HG03097 (cell line): ENCODE measurements at regions not wholly inside any gene's neighbourhood (a gene's known extent, or its start where the extent isn't known, plus 50 kb on each side); places are given as distances from the start of the nearest gene placed in this dataset.

Experiments
- ATAC-seq: cut with Tn5 transposase; IDR thresholded peaks from one replicate; pipeline ENCODE4 v1.9.1; 2021; ENCODE audit not compliant: unreplicated experiment, low FRiP score

DNA sequence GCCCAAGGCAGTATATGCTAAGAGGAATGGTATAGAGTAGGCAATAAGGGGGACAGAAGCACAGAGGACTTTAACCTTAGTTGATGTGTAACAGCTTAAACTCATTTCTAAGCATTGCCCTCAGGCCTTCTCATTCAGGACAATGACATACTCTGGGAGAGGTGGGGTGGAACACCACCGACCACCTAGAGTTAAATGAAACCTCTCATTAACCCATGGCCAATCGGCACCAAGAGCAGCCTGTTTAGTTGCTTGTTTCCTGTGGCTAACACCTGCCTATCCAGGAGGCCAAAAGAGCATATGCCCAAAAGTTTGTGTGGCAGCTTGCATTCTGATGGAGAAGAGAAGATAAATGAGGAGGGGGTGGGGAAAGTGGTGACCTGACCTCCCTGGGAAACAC, 50.0 kb downstream of the PABIR2 start:
- no peak for ATAC-seq

DNA sequence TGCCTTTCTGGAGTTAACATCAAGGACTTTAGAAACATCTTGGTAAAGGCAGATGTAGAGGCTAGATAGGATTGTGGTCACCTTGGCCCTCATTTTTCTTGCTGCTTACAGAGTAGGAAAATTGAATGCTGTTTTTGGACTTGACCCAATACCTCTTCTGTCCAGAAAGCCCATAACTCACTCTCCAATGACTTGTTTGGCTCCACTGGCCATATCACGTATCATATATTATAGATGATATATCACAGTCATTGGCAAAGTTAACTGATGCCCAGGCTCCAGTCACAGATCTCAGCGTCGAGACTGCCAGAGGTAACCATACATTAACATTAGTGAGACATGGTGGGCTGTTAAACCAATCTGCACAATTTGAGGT, 50.6 kb downstream of the PABIR2 start:
- no peak for ATAC-seq

DNA sequence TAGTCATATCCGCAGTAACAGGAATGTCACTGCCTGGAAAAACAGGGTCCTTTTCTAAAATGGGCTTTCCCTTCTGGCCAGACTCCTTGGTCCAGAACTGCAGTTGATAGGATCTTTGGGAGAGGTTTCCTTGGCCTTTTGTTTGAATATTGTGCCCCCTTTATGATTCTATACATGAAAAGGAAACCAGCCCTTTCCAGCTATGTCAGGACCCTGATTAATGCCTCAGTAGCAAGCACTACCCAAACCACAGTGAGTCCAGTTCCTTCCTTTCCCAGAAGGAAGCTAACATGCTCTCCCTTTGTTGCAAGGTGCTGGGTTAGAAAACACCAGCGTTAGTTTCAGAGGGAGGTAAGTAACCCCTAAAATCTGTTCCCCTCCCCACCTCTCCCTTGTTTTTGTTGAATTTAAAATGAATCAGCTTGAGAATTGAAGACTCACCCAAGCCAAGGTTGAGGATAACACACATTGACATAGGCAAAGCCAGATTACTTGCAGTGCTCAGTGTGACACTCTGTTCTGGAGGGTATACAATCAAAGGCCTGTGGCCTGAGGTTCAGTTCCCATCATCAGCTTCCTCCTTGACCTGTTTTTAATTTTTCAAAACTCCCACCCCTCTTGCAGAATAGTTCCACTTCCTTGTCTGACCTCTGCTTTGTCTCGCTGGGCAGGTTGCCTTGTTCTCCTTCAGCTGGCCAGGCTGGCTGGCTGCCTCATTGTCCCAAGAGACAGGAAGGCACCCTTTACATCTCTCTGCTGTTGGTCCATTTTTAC, 51.2 kb downstream of the PABIR2 start:
- no peak for ATAC-seq

DNA sequence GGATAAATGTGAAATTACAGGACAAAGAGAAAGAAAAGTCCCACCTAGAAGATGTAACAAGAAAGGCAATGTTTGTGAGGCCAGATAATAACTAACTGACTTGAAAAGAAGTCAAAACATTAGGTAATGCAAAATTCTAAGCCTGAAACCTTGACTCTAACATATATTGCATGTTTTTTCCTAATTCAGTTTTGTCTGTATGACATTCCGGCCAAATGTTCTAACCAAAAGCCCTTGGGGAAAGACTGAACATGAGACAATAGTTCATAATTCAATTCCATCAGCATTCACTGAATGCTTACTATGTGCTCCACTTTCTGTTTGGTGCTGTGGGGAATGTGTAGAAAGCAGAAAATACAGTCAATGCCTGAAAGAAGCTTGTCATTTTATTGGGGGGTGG, 53.9 kb downstream of the PABIR2 start:
- no peak for ATAC-seq

DNA sequence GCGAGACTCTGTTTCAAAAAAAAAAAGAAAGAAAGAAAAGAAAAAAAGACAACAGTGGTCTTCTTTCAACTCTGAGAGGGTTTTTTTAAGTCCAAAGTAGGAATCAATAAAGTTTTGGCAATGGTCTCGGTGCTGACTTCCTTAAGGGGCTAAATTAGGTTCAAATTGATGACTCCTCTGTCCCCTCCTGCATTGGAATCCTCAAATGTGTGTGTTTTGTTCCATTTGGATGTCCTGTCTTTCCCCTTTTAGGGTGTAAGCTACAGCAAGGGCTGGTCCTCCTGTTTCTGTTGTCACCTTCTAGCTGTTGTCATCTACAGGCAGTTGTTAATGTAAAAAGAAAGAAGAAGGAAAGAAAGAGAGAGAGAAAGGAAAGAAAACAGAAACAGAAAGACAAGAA, 54.4 kb downstream of the PABIR2 start:
- no peak for ATAC-seq

DNA sequence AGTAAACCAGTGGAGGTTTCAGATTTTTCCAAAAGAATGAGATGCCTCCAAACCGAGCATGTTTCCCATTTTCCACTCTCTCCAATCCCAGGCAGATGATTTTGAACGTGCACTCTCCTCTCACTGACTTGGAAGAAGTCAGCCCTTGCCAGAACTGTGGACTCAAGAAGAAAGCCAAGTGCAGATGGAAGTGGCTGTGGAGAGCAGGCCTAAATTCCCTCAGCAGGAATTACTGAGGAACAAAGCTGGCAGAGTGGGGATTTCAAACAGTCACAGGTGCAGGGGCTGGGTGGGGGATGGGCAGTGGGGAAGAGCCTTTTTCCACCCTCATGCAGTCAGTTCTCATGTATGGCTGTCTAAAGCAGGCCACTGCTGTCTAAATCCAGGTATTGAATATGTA, 55.3 kb downstream of the PABIR2 start:
- ATAC-seq = no peak

DNA sequence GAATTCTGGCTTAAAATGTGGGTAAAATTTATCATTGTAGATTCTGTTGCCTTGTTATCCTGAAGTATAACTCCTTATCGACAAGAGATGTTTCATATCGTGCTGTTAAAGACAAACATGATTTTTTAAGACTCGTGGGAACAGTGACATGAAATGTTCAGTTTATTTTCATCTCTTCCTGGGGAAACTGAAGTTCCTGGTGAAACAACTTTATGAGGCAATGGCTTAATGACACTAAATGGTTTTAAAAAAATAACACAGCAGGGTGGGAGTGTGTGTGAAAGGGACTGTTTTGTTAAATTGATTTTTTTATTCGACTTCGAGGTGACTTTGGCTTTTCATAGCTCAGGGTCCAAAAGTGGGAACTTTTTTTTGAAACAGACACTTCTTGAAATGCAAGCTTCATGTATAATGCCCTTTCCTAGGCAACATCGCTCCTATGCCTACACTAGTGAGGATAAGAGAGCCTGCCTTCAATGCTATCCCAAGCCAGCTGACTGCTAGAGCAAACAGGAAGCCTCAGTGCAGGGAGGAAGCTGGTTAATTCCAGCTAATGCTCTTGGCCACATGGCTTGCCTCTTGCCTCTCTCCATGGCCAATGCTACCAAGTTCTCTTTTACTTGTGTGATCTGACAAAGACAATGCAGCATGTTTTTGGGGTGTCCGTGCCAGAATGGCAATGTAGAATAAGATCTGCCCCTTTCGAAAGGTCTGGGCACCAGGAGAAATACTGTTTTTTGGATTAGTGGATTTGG, 57.8 kb downstream of the PABIR2 start:
- no peak for ATAC-seq

DNA sequence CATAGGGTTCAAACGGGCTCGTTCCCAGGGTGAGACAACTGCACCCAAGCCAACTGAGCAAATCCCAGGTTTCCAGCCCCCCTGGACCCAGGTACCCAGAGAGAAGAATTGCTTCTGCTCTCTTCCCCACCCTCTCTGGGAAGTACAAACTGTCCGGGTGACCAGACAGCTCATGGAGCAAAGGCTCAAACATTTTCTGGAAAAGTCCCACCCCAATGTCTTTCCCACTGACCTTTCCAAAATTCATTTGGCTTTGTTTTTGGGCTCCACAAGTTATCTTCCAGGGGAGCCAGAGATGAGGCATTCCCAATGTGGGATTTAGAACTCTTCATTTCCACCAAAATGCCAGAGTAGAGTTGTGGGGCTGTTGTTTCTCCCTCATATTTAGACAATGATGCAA, 58.6 kb downstream of the PABIR2 start:
- no peak for ATAC-seq

DNA sequence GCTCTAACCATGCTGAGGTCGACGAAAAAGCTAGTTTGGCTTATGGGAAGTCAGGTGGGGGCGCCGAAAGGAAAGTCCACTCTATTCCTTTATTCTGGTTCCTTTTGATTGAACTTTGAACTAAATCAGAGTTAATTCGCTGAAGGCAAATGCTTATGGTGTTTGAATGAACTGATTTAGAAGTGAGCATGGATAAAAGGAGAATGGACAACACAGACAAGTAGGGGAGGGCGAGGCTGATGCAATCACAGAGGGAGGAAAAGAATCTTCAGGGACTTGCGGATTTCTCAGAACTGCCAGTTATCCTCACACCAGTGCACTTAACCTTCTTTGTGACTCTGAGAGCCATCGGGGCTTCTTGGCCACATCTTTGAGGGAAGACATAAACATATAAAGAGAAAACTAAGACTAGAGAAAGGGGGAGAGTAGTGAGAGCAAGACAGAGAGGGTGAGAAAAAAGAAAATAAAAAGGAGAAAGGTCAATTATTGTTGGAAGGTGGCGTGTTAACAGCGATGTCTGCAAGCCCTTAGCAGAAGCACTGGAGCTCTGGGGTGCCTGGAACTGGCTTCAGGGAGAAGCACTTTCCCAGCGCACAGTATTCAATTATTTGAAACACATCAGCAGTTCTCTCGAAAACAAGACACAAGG, 59.2 kb downstream of the PABIR2 start:
- ATAC-seq = no peak

DNA sequence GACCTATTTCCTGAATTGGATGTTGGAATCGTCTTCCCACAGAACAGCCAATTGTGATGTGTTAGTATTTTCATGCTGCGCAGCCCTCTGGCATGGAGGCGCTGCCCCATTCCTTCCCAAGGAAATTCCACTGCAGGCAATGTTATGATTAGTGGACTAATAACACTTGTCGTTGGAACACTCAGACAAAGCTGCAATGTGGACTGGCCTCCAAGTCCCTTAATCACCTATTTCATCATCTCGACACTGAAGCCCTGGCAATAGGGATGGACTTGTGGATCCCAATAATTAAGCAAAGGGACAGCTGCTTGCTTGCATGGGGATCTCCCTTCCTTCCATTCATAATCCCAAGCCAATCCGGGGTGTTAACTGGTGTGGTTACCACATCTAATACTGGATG, 59.9 kb downstream of the PABIR2 start:
- ATAC-seq = no peak

DNA sequence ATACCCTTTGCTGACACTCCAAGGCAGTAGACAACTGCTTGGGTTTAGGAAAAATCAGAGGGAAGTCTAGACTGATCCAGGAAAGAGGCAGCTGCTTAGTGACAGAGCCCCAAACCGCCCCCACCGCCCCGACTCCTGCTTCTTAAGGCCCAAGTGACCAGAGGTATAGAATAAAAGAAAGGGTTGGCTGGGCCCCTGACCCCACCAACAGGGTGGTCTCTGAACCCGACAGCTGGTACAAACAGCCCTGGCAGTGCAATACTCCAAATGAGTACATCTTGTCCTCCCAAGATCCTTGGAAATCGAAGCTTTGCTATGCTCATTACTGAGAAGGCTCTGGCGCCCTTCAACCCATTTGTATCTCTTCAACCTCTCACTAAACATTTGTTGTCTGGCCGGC, 60.6 kb downstream of the PABIR2 start:
- no peak for ATAC-seq

DNA sequence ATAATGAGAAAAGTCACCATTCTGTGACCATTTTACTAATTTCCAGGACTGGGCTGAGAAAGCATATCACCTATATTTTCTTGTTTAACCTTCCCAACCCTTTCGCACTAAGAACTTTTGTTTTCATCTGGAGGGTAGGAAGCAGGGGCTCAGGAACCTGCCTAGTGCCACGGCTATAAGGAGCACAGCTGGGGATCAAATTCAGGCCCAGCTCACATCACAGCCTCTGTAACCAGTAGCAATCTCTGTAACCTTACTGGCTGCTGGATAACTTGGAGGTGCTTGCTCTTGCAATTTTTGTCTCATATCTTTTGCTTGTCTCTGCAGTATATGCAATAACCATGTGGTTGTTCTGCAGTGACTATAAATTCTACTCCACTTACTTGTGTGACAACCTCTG, 62.0 kb downstream of the PABIR2 start:
- no peak for ATAC-seq

DNA sequence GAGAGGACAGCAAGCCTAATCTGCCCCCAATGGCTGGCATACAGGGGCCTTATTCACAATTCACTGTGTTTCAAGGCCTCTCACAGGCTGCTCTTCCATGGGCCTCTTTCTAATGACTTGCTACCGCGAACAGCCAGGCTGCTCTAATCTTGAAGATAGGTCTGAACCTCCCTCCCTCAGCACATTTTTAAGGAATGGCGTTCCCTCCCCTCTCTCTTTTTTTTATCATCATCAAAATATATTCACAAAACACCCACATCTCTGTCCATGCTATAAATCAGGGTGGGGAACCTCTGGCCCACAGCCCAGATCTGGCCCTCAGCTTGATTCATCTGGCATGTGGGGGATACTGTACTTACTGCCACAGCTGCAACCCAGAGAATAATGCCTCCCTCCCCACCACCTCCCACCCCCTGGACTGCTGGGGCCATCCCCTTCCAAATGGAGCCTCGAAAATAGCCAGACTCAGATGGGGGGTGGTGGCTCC, 62.5 kb downstream of the PABIR2 start:
- no peak for ATAC-seq

DNA sequence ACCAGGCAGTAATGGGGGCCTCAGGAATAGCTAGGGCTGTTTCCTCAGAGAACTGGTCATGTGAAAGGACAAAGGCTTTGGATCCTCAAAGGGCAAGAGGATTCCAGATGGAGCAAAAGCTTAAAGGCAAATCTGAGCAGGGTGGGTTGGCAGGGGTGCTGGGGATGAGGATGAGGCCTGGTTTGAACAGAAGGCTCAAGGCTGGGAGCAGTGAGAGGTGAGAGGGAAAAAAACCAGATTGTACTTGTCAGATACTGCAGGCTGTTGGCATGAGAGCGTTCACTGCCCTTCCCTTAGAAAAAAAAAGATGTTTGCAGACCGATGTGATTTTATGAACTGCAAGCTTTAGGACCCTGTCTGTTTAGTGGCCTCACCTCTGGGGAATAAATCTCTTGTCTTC, 63.4 kb downstream of the PABIR2 start:
- no peak for ATAC-seq

DNA sequence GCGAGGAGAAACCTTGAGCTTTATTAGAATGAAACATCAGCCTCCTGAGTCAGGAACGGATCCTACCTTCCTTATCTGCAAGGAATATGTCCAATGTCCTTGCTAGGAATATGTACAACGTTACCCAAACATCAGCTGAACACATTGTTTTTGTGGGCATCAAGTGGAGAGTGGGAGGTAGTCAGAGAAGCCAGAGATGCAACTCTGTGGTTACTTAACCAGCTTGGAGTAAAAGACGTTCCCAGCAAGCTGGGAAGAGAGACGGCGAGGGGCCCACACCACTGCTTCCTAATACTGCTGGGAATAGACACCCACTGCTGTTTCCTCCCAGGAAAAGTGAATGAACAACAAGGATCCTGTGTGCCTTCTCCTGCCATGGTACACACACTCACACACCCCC, 64.3 kb downstream of the PABIR2 start:
- ATAC-seq = no peak

DNA sequence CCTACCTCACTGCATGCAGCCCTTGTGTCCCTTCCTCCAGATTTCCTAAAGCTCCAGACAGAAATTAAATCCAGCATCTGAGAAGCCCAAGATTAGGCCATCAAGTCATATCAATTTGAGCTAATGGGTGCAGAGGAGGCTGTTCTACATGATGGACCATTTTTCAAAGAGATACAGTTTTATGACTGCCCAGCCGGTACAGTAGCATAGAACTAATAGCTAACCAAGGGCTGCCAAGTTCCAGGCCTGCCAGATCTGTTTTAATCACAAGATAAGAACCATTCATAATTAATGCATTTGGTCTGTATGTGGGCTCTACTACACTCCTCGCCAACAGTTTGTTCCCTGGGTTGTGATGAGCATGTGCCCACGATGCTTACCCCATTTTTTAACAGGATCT, 64.9 kb downstream of the PABIR2 start:
- no peak for ATAC-seq

DNA sequence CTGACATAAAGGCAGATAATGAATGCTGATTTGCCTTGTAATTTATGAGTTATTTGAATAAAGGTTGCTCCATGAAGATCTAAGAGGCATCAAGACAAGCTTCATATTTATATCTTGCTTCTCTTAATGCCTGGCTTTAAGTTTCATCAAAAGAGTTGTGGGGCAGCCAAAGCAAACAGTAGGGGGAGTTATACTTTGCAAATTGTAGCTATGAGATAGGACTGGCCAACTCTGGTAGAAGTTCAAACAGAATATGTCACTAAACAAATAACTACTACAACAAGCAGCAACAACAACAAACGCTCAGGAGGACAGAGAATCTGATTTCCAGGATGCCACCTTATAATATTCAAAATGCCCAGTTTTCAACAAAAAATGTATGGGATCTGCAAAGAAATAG, 69.1 kb upstream of the PLAC1 start:
- no peak for ATAC-seq

DNA sequence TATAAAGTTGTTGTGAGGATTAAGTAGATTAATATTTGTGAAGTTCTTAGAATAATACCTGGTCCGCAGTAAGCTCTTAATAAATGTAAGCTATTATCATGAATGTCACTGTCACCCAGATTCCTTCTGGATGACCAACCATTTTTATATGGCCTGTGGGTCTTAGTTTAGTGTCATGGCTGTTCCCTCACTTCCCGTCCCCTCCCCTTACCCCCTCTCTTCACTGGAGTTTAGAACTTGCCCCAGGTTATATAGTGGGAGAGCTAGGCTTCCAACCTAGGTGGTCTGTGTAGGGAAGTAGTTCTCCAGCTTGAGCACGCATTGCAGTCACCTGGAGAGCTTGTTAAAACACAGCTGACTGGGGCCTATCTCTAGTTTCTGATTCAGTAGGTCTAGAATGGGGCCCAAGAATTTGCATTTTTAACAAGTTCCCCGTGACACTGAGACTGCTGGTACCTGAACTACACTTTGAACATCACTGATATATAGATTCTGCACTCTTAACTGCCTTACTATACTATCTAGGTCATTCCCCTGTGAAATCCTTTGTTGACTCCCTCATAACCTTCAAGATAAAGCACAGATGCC, 66.9 kb upstream of the PLAC1 start:
- no peak for ATAC-seq

DNA sequence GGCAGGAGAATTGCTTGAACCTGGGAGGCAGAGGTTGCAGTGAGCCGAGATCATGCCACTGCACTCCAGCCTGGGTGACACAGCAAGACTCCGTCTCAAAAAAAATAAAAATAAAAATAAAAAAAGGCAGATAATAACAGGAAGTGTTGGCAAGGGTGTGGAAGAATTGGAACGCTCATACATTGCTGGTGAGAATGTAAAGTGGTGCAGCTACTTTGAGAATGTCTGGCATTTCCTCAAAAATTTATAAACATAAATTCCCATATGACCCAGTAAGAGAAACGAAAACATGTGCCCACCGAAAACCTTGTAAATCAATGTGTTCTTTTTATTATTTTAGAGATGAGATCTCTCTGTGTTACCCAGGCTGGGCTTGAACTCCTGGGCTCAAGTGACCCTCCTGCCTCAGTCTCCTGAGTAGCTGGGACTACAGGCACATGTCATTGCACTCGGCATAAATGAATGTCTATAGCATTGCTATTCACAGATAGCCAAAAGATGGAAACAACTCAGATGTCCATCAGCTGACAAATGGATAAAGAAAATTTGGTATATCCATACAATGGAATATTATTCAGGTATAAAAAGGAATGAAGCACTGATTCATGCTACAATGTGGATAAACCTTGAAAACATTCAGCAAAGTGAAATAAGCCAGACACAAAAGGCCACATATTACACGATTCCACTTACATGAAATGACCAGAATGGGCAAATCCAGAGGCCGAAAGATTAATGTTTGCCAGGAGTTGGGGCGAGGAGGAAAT, 63.7 kb upstream of the PLAC1 start:
- no peak for ATAC-seq

DNA sequence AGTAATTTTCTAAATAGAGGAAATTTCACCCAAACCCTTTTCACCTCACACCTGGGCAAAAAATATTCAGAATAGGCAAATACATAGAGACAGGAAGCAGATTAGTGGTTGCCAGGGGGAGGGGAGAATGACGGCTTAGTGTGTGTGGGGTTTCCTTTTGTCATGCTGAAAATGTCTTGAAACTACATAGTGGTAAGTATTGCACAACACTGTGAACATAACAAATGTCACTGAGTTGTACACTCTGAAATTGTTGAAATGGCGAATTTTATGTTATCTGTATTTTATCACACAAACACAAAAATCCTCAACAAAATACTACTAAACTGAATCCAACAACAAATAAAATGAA, 60.7 kb upstream of the PLAC1 start:
- ATAC-seq = peak; percentile 64
